Ovary (tissue), 7 donors: ENCODE measurements at regions not wholly inside any gene's neighbourhood (a gene's known extent, or its start where the extent isn't known, plus 50 kb on each side); places are given as distances from the start of the nearest gene placed in this dataset.

Experiments
- DNase-seq, 5 donors: peaks; one replicate each; pipeline ENCODE4 v3.0.0-alpha.2; 2019 to 2020
- H3K27ac ChIP-seq, 2 donors: fragments of 200-600 bp; one replicate each; pipeline versions ENCODE4 v1.5.1 to v1.8.0; 2019 to 2022
- H3K27me3 ChIP-seq: fragments of 200-600 bp; one replicate; pipeline ENCODE4 v1.8.0; 2022
- H3K36me3 ChIP-seq: fragments of 200-600 bp; sonication (generic); one replicate; pipeline ENCODE4 v1.5.1; 2019
- H3K4me1 ChIP-seq: one replicate; pipeline ENCODE4 v1.8.1; 2013; ENCODE audit warnings: mild to moderate bottlenecking, moderate library complexity; ENCODE audit not compliant: insufficient read depth
- H3K4me3 ChIP-seq: fragments of 200-600 bp; sonication (generic); one replicate; pipeline ENCODE4 v1.5.1; 2017
- H3K9me3 ChIP-seq, 2 donors: fragments of 200-600 bp in 1 of 2; sonication (generic) in 1 of 2; one replicate each; pipeline versions ENCODE4 v1.5.1 to v1.8.1; 2013 to 2019; ENCODE audit warnings: mild to moderate bottlenecking in 1 of 2, moderate library complexity in 1 of 2
- EP300 ChIP-seq: sonication (generic); formaldehyde crosslinking; IDR thresholded peaks from one replicate; pipeline ENCODE4 v1.6.1; 2017; ENCODE audit warnings: antibody characterized with exemption
- POLR2A ChIP-seq: fragments of 450-650 bp; IDR thresholded peaks from one replicate; pipeline ENCODE4 v1.6.1; 2017; ENCODE audit warnings: antibody characterized with exemption, mild to moderate bottlenecking, moderate library complexity
- WGBS, 3 donors: extraction: QIAGEN DNeasy Blood & Tissue Kit in 1 of 3; methylation state at CpG; one replicate each; pipeline versions ENCODE4 v1.1.5 to v1.1.7; 2013 to 2017; 5-methylcytosine and 5-hydroxymethylcytosine counted together
- intact Hi-C, 4 donors: fragments of 100-400 bp; cut with DNase I; formaldehyde crosslinking; loops; one replicate each; pipeline versions ENCODE4 v1.11.0 to v1.15.1; 2022 to 2023
- TF ChIP-seq, protein P1 (sequence below), 3 donors: fragments of 450-650 bp in 2 of 3; fragments of 200-600 bp in 1 of 3; IDR thresholded peaks; one replicate each; pipeline versions ENCODE4 v1.5.1 to v1.8.0; 2016 to 2022; ENCODE audit warnings: antibody characterized with exemption in 3 of 3, mild to moderate bottlenecking in 1 of 3
- donor health status: DM: no; HTN: no; CAD: no; lungs with moderate emphysema.
- donor health status: DM: no; HTN: no; CAD: no.
- donor health status: Bipolar disorder and iron deficiency.
- donor health status: DM: no; HTN: no; CAD: no.
- donor health status: DM: yes; HTN: yes; CAD: no.

DNA sequence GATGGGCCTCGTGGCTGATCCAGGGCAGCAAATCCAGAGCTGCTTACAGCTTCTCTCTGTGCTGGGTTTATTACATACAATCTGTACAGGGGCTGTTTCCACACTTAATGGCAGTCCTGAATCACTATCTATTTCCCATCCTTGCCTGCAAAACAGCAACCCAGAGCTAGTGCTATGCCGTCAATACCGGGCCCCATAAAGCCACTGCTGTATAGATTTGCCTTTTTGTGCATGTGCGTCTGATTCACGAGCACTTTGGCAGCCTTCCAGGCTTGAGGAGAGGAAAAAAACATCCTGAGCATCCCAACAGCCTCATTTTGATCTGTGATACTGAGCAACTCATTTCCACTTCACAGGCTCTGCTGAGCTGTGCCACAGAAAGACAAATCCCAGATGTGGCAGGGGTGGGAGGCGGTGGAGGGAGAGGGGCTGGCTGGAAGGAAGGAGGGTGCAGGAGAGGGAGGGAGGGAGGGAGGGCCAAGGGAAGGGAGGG lies 65.2 kb upstream of the TARBP1 start:
- intact Hi-C loops, result loop anchor here in 1 of 4 donors (10.0 kb wide), 1 partner anchor 61 kb away; no protein-coding TSS in a partner anchor
- DNase-seq, result peak; percentile 79 to 88 (median 86)
- Histone ChIP-seq H3K4me3 (no peak overlapping the region), H3K27ac (peak overlapping the region; percentile 80 to 88), H3K27me3 (no peaks in the 10 kb centered on the region), H3K4me1 (peaks cover 25% of the 10 kb centered on the region), H3K36me3 (no peaks in the 10 kb centered on the region), H3K9me3 (no peaks in the 10 kb centered on the region)
- TF ChIP-seq, protein P1, sequence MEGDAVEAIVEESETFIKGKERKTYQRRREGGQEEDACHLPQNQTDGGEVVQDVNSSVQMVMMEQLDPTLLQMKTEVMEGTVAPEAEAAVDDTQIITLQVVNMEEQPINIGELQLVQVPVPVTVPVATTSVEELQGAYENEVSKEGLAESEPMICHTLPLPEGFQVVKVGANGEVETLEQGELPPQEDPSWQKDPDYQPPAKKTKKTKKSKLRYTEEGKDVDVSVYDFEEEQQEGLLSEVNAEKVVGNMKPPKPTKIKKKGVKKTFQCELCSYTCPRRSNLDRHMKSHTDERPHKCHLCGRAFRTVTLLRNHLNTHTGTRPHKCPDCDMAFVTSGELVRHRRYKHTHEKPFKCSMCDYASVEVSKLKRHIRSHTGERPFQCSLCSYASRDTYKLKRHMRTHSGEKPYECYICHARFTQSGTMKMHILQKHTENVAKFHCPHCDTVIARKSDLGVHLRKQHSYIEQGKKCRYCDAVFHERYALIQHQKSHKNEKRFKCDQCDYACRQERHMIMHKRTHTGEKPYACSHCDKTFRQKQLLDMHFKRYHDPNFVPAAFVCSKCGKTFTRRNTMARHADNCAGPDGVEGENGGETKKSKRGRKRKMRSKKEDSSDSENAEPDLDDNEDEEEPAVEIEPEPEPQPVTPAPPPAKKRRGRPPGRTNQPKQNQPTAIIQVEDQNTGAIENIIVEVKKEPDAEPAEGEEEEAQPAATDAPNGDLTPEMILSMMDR (IDR thresholded peaks at IDR 0.05), result no peak
- TF ChIP-seq POLR2A (no peak), EP300 (no peak)
- 4 to 10% (median 7%) methylated on average over 6 of the region's 6 CpGs for WGBS, 3 donors

DNA sequence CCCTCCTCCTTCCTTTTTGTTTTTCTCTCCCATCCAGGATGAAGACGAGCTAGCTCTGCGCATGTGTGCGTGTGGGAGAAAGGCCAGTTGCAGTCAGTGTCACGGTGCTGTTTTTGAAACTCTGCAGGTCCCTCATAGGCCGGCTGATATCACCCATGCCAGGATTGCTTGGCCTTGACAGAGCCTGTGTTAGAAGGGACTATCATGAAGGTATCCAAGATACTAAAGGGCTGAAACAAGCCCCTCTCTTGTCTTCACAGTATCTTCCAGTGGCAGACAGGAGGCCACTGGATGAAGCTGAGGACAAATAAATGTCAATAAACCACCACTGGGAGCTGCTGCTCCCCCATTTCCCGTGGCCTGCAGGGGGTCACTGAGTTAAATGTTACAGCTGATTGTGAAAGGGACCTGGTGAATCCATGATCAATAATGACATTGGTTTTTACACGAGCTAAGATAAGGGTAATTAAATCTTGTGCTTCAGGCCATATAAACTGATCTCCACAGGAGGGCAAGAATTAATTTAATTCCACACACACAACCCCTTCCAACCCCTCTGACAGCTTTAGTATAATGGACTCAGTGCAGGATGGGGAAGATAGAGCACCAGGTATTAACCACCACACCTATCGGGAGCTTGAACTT lies 64.6 kb upstream of the TARBP1 start:
- Histone ChIP-seq H3K27me3 (no peaks in the 10 kb centered on the region), H3K9me3 (no peaks in the 10 kb centered on the region), H3K36me3 (no peaks in the 10 kb centered on the region), H3K4me1 (peaks cover 25% of the 10 kb centered on the region), H3K27ac (peak overlapping the region; percentile 80 to 88), H3K4me3 (no peak overlapping the region)
- TF ChIP-seq, protein P1 (IDR thresholded peaks at IDR 0.05), result peak in 2 of 3 donors; percentile 9 to 18
- no peak for TF ChIP-seq POLR2A
- WGBS, 3 donors, result 20 to 24% (median 24%) methylated on average over 8 of the region's 8 CpGs
- DNase-seq, result peak; percentile 60 to 79 (median 73)
- intact Hi-C loops, result loop anchor here in 1 of 4 donors (10.0 kb wide), 1 partner anchor 61 kb away; no protein-coding TSS in a partner anchor

DNA sequence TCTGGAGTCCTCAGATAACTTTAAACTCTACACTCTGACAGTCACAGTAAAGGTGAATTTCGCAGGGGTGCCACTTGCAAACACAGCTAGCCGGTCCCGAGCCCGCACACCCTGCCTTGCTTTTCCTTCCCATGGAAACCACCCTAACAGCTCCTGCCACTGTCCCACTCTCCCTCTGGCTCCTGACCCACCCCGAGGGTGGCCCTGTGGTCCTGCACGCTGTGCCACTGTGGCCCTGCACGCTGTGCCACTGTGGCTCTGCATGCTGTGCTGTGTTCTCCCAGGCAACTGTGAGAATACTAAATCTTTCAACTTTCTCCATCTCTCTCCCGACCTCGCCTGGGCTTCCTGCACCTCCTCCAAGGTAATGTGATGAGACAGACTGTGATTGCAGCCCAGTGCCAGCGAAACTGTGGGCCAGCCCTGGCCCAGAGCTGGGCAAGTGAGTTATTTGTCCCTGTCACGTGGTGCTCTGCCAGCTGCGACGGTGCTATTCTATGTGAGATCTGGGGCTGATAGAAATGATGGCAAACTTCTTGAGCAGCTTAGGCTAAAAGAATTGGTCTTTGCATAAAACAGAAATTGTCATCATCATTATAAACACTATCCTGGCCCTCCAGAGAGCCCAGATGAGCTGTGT lies 63.4 kb upstream of the TARBP1 start:
- peak overlapping the region; percentile 80 to 88 for H3K27ac ChIP-seq
- H3K36me3 ChIP-seq, result no peaks in the 10 kb centered on the region
- WGBS, 3 donors, result 92 to 96% (median 94%) methylated on average over 13 of the region's 13 CpGs
- no peak for TF ChIP-seq EP300
- TF ChIP-seq, protein P1 (IDR thresholded peaks at IDR 0.05), result no peak
- no peak for TF ChIP-seq POLR2A
- no peaks in the 10 kb centered on the region for H3K27me3 ChIP-seq
- DNase-seq, result peak in 2 of 5 donors; percentile 18 to 24
- intact Hi-C loops, result loop anchor here in 1 of 4 donors (10.0 kb wide), 1 partner anchor 62 kb away; no protein-coding TSS in a partner anchor
- peaks cover 26% of the 10 kb centered on the region for H3K4me1 ChIP-seq
- H3K9me3 ChIP-seq, result no peaks in the 10 kb centered on the region
- no peak overlapping the region for H3K4me3 ChIP-seq

DNA sequence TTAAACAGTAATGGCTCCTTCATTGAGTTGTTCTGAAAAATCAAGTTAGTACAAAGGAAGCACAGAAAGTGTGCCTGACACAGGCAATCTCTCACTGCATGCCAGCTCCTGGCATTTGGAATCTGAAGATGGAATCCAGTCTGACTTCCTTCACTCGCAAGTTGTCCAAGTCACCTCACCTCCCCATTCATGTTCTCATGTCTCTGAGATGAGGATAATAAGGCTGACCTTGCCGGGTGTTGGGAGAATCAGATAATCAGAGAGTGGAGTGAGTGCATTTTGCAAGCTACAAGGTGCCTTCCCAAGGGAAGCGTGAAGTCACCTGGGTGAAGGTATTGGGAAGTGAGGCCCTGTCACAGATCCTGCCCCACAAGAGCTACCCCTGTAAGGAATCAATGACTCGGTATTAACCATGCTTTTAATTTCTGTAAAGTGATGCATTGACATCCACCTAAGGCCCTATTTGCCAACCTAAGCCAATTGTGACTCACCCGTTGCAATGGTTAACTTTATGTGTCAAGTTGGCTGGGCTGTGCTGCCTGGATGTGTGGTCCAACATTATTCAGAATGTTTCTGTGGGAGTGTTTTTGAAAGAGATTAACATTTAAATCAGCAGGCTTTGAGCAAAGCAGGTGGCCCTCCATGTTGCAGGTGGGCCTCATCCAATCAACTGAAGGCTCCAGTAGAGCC lies 62.5 kb upstream of the TARBP1 start:
- peak in 1 of 5 donors; percentile 13 for DNase-seq

More for the DNA sequence above, 62.5 kb upstream of the TARBP1 start:
- intact Hi-C loops, result loop anchor here in 1 of 4 donors (10.0 kb wide), 1 partner anchor 63 kb away; no protein-coding TSS in a partner anchor
- 86 to 93% (median 86%) methylated on average over 5 of the region's 5 CpGs for WGBS, 3 donors
- H3K4me1 ChIP-seq, result peaks cover 34% of the 10 kb centered on the region
- H3K9me3 ChIP-seq, result no peaks in the 10 kb centered on the region
- TF ChIP-seq, protein P1 (IDR thresholded peaks at IDR 0.05), result no peak
- TF ChIP-seq EP300, result no peak
- TF ChIP-seq POLR2A, result no peak
- H3K27ac ChIP-seq, result no peak overlapping the region
- H3K27me3 ChIP-seq, result no peaks in the 10 kb centered on the region
- H3K4me3 ChIP-seq, result no peak overlapping the region
- no peaks in the 10 kb centered on the region for H3K36me3 ChIP-seq
